ENCODE measurements at regions not wholly inside any gene's neighbourhood (a gene's known extent, or its start where the extent isn't known, plus 50 kb on each side); places are given as distances from the start of the nearest gene placed in this dataset.
A peak's percentile ranks its signal among the peaks of the same experiment; 100 is the strongest.
"Not testable (repeated sequence)": the region's sequence is repeated elsewhere in the genome, so short reads cannot be mapped to it uniquely, and the experiment has no call there.

GRCh38 chr4:166153548-166153947 lies 280.5 kb downstream of the TLL1 start:
- FAIRE-seq, result no peak

DNA sequence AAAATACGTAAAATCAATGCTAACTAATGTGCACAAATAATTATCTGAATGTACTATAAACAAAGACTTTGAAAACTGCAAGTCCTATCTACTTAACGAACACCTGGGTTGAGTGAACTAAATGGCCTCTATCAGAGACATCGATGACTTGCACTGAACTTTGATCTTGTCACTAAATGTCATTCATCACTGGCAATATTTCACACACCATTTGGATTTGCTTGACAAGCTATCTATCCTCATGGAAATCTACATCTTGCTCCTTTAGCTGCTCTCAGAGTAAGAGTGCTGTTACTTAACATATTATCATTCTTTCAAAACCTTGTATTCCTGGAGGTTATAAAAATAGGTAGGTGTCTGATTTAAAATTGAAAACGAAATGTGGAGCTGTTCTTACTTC lies 289.3 kb downstream of the TLL1 start:
- FAIRE-seq, result no peak

DNA sequence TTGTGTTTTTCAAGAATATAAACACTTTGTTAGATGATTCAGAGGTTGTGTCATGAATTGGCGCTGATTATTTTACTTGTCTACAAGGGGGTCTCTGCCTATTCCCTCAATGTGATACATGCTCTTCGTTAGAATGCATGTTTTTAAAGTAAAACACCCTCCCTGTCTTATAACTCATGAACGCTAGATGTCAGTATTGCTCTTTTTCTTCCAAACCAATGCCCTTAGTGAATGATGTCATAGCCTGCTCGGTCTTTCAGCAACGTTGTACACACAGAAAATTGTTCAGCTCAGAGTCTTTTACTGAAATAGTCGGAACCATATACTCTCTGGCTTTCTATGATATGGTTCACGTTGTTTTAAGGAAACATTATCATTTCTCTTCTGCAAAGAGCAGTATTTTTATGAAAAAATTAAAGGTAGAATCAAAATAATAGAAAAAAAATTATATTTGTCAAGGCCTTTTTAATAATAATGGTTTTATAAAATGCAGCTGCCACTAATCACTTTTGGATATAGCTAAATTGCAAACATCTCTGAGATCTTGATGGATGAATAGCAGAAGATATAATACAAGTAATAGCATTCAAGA lies 292.9 kb downstream of the TLL1 start:
- peak; percentile 93 for FAIRE-seq

- FAIRE-seq, result peak; percentile 56
These were observed 296.1 kb downstream of the TLL1 start for GRCh38 chr4:166169111-166169510.

GRCh38 chr4:166172619-166173018 lies 299.6 kb downstream of the TLL1 start:
- no peak for FAIRE-seq

DNA sequence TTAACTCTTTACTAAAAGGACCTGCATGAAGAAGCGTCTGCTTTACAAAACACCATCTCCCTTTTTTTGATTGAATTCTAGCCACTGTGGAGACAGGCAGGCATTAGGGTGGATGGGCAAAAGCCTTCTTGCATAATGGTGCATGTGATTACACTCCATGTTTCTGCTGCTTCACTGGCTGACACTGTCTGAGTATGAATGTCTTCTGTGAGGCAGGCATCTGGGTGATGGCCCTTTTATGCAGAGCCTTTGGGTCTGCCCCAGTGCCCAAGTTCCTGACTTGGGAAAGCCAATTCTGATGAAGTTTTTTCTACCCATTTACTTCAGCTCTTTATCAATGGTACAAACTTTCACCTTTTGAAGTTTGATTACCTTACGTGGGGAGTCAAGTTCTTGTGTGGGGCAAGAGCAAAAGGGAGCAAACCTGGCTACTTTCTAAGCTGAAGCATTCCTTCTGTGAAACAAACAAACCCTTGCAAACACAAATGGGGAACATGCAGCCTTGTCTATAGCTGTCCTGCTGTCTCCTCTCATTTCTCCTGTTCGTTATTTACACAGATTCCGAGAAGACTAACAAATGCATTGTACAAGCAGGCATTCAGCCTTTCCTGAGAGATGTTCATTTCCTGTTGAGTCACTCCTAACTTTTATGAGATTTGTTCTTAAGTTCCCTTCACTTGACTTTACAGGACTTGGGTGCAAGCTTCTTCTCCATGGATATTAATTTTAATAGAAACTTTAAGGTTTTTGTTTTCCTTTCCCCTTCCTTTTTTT lies 301.9 kb downstream of the TLL1 start:
- FAIRE-seq, result no peak

DNA sequence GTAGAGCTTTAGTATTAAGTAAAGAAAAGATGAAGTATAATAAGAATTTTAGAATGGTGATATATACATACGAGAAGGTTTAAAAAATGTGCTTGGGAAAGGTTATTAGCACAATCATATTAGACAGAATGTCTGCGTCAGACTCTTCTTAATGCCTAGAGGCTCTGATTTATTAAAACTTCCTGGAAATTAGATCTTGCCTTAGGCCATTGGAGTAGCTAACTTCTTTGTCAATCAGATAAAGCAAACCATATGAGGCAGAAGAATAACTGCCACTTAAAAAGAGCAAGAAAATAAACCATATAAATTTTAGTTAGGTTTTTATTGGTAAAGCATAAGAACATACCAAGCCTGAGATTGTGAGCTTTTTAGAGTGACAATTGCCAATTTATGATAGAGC lies 309.1 kb downstream of the TLL1 start:
- no peak for FAIRE-seq

GRCh38 chr4:166195101-166195500 lies 322.1 kb downstream of the TLL1 start:
- no peak for FAIRE-seq

DNA sequence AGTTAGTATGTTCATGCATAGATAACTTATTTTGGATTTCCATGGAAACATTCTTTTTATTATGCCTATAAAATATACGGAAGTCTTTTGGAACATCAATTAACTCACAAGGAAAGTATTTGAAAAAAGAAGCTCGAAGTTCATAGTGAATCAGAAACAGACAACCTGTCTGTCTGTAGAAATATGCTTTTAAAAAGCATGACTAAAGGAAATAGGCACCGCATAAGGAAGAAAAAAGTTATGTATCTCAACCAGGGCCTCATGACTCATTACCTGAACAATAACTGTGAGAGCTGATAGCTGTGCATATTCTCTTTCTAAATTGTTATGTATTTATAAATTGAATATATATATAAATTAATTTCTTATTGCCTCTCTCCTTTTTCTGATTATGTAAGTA lies 324.1 kb downstream of the TLL1 start:
- no peak for FAIRE-seq

- FAIRE-seq, result no peak
These were observed 325.0 kb downstream of the TLL1 start for GRCh38 chr4:166198041-166198440.

GRCh38 chr4:166198516-166199310 lies 325.7 kb downstream of the TLL1 start:
- FAIRE-seq, result no peak

GRCh38 chr4:166202991-166203390 lies 330.0 kb downstream of the TLL1 start:
- FAIRE-seq, result no peak

GRCh38 chr4:166212326-166212725 lies 339.3 kb downstream of the TLL1 start:
- FAIRE-seq, result not testable (repeated sequence)

DNA sequence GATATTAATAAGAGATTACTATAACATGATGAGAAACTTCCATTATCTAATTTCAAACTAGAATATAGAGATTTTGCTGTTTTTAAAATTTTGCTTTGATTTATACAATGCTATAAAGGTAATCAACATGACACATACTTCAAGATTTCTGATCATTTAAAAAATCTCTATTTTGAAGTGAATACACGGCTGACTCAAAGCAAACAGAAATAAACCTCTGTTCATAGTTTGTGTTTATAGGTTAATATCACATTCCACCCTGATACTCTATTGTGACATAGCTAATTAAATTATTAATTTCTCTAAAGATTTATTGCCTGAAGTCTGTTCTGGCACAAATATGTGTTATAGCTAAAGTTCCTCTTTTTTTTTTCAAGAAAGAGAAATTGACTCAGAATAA lies 349.2 kb downstream of the TLL1 start:
- no peak for FAIRE-seq

DNA sequence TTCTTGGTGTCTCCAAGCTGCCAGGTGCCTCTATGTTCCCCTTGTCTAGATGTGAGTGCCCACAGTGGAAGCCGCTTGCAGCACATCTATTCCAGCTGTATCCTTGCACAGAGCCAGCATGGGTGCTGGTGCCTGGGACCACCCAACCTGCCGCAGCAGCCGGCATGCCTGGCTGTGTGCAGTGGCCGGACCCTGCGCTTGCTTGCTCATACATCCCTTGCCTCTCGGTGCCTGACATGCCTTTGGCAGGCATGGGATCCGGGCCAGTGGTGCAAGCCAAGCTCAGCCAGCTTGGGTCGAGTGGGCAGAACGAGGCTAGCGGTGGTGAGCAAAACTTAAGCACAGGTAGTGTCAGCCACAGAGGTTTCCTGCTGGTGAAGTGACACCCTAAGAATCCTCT lies 355.1 kb downstream of the TLL1 start:
- FAIRE-seq, result no peak

DNA sequence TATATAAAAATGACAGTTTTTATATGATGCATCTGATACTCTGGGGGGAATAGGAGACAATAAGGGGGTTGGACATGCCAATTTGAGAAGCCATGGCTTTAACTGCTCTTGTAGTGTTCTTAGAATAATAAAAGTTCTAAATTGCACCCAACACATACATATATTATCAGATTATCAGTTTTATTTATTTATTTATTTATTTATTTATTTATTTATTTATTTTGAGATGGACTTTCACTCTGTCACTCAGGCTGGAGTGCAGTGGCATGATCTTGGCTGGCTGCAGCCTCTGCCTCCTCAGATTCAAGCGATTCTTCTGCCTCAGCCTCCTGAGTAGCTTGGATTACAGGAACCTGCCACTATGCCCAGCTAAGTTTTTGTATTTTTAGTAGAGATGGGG lies 356.8 kb downstream of the TLL1 start:
- no peak for FAIRE-seq

- FAIRE-seq, result no peak
These were observed 357.8 kb downstream of the TLL1 start for GRCh38 chr4:166230841-166231240.

DNA sequence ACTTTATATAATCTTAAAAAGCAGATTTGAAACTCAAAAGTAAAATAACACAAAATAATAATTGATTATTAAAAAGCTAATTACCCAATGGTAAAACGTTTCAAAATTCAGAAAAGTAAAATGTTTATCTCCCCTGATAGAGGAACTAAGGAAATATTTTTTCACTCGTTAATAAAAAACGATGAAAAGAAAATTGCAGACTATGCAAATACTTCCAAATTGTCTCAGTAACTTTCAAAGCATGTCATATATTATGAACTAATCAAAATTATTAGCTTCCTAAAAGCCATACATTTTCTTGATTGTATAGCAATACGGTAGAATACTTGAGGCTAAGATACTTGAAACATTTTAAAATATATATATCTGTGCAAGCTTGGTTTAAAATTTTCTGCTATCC lies 366.3 kb downstream of the TLL1 start:
- no peak for FAIRE-seq

GRCh38 chr4:166252487-166253402 lies 379.7 kb downstream of the TLL1 start:
- no peak for FAIRE-seq

DNA sequence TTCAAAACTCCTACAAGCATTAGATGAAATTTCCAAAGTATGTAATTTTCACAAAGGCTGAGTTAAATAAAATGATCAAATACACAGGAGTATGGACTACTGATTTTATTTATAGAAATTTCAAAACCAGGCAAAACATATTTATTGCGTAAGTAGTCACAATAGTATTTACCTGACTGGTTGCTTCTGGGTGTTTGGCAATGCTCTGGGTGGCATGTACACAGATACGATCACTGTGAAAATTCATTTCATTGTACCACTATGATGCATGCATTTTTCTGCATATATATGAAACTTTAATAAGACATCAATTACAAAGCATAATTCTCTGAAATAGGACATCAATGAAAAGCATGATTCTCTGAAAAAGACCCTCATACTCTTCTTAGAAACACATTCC lies 384.2 kb downstream of the TLL1 start:
- FAIRE-seq, result no peak

- no peak for FAIRE-seq
These were observed 384.9 kb downstream of the TLL1 start for GRCh38 chr4:166257891-166258290.

GRCh38 chr4:166259081-166259480 lies 386.0 kb downstream of the TLL1 start:
- FAIRE-seq, result no peak
